22Rv1 (cell line): ENCODE measurements at regions not wholly inside any gene's neighbourhood (a gene's known extent, or its start where the extent isn't known, plus 50 kb on each side); places are given as distances from the start of the nearest gene placed in this dataset.

ENCODE experiments used
- CTCF ChIP-seq: fragments of 450-650 bp; IDR thresholded peaks from 2 replicates; pipeline ENCODE4 v1.5.1; 2017; ENCODE audit warnings: mild to moderate bottlenecking
- ZFX ChIP-seq: fragments of 450-650 bp; IDR thresholded peaks from 2 replicates; pipeline ENCODE4 v1.6.1; 2017; ENCODE audit warnings: antibody characterized with exemption, borderline replicate concordance

- TF ChIP-seq CTCF (no peak), ZFX (no peak)
Measured at GRCh38 chr1:59219916-59220315, 77.0 kb upstream of the FGGY start.
